DND-41 (cell line): ENCODE measurements at regions not wholly inside any gene's neighbourhood (a gene's known extent, or its start where the extent isn't known, plus 50 kb on each side); places are given as distances from the start of the nearest gene placed in this dataset.
"Not testable (repeated sequence)": the region's sequence is repeated elsewhere in the genome, so short reads cannot be mapped to it uniquely, and the experiment has no call there.

Source experiments
- ATAC-seq: fragments of 200-7000 bp; cut with Tn5 transposase; 3 replicates; pipeline ENCODE4 v1.9.1; 2021; ENCODE audit warnings: low read depth; ENCODE audit not compliant: insufficient read depth
- DNase-seq: peaks from one replicate; pipeline ENCODE4 v3.0.0-alpha.2; 2020
- H2AFZ ChIP-seq: 2 replicates; pipeline ENCODE4 v1.6.0; 2012; ENCODE audit warnings: low read depth, low read length
- H3K27ac ChIP-seq: 2 replicates; pipeline ENCODE4 v1.5.1; 2012; ENCODE audit warnings: low read length, inconsistent platforms
- H3K27me3 ChIP-seq: fragments of 200-600 bp; sonication (generic); 2 replicates; pipeline ENCODE4 v1.6.0; 2012; ENCODE audit warnings: low read length, mild to moderate bottlenecking, inconsistent platforms; ENCODE audit not compliant: insufficient read depth, poor library complexity
- H3K36me3 ChIP-seq: 2 replicates; pipeline ENCODE4 v1.5.1; 2012; ENCODE audit warnings: low read length, inconsistent platforms; ENCODE audit not compliant: insufficient read depth
- H3K4me1 ChIP-seq: 2 replicates; pipeline ENCODE4 v1.5.1; 2012; ENCODE audit warnings: mild to moderate bottlenecking, low read length; ENCODE audit not compliant: insufficient read depth
- H3K4me2 ChIP-seq: 2 replicates; pipeline ENCODE4 v1.6.0; 2012; ENCODE audit warnings: mild to moderate bottlenecking, moderate library complexity, low read length, inconsistent platforms; ENCODE audit not compliant: insufficient read depth
- H3K4me3 ChIP-seq, 2 experiments: fragments of 200-600 bp in 1 of 2; shearing (Covaris generic) in 1 of 2; 2 replicates each; pipeline ENCODE4 v1.5.1; 2012 to 2016; ENCODE audit warnings: inconsistent platforms in 2 of 2, low read length in 2 of 2, mild to moderate bottlenecking in 2 of 2, low read depth in 1 of 2, moderate library complexity in 1 of 2
- H3K79me2 ChIP-seq: 2 replicates; pipeline ENCODE4 v1.6.0; 2012; ENCODE audit warnings: low read length, inconsistent platforms; ENCODE audit not compliant: insufficient read depth
- H3K9ac ChIP-seq: 2 replicates; pipeline ENCODE4 v1.6.0; 2012; ENCODE audit warnings: low read depth, mild to moderate bottlenecking, inconsistent platforms, low read length, moderate library complexity
- H3K9me3 ChIP-seq: 2 replicates; pipeline ENCODE4 v1.5.1; 2012; ENCODE audit warnings: low read length, moderate library complexity, mild to moderate bottlenecking, inconsistent platforms; ENCODE audit not compliant: insufficient read depth, severe bottlenecking
- H4K20me1 ChIP-seq: 2 replicates; pipeline ENCODE4 v1.6.0; 2012; ENCODE audit warnings: low read length; ENCODE audit not compliant: insufficient read depth
- CTCF ChIP-seq: IDR thresholded peaks from 2 replicates; pipeline ENCODE4 v1.5.1; 2012; ENCODE audit warnings: borderline replicate concordance, low read length, moderate library complexity, mild to moderate bottlenecking; ENCODE audit not compliant: poor library complexity, severe bottlenecking; ENCODE audit errors: extremely low read depth
- EZH2 ChIP-seq: IDR thresholded peaks from 3 replicates; pipeline ENCODE4 v1.6.1; 2012; ENCODE audit warnings: borderline replicate concordance, low read depth, mild to moderate bottlenecking, moderate library complexity, low read length, inconsistent platforms; ENCODE audit not compliant: severe bottlenecking

GRCh38 chr12:13404111-13404628 is 207.6 kb downstream of the EMP1 start:
- Histone ChIP-seq H3K9ac (no peak overlapping the region), H3K9me3 (no peaks in the 10 kb centered on the region), H3K27ac (no peak overlapping the region), H3K79me2 (no peaks in the 10 kb centered on the region), H3K4me2 (no peak overlapping the region), H4K20me1 (no peaks in the 10 kb centered on the region), H2AFZ (no peak overlapping the region), H3K4me1 (no peaks in the 10 kb centered on the region), H3K36me3 (no peaks in the 10 kb centered on the region), H3K4me3 (no peak overlapping the region), H3K27me3 (no peaks in the 10 kb centered on the region)
- DNase-seq (no peak), ATAC-seq (no peak)
- TF ChIP-seq EZH2 = no peak
- TF ChIP-seq CTCF = no peak

GRCh38 chr12:13391375-13391774 is 194.8 kb downstream of the EMP1 start:
- not testable (repeated sequence) for H3K4me1 ChIP-seq, DNase-seq, H3K4me3 ChIP-seq, H3K27me3 ChIP-seq, H3K9ac ChIP-seq, ATAC-seq, H3K27ac ChIP-seq, H3K4me2 ChIP-seq, H3K36me3 ChIP-seq, H3K9me3 ChIP-seq, H2AFZ ChIP-seq, H4K20me1 ChIP-seq, H3K79me2 ChIP-seq

DNA sequence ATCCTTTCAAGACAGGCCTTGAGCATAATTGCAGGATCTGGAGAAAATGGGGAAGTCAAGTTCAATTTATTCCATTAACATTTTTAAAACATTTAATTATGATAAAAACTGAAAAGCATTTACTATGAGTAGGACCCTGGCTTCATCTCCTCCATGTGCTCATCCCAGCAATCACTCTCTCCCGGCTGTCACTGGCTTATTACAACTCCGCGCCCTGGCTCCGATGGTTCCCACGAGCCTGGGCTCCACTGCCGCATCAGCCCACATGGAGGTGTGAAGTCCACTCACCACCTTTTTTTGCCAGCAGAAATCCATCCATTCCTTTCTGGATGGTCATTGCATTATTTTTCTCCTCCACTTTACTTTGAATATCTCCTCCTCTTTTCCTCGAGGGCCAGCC is 194.4 kb downstream of the EMP1 start:
- Histone ChIP-seq H3K27me3 (no peaks in the 10 kb centered on the region), H3K36me3 (no peaks in the 10 kb centered on the region), H3K79me2 (no peaks in the 10 kb centered on the region), H3K9ac (no peak overlapping the region), H3K27ac (no peak overlapping the region), H3K4me3 (no peak overlapping the region), H4K20me1 (no peaks in the 10 kb centered on the region), H3K4me2 (no peak overlapping the region), H3K9me3 (no peaks in the 10 kb centered on the region), H3K4me1 (no peaks in the 10 kb centered on the region), H2AFZ (no peak overlapping the region)
- DNase-seq = no peak
- no peak for ATAC-seq
- TF ChIP-seq CTCF = no peak
- no peak for TF ChIP-seq EZH2

GRCh38 chr12:13390381-13390861 is 193.9 kb downstream of the EMP1 start:
- Histone ChIP-seq H3K4me1 (no peaks in the 10 kb centered on the region), H3K9ac (no peak overlapping the region), H2AFZ (no peak overlapping the region), H3K79me2 (no peaks in the 10 kb centered on the region), H4K20me1 (no peaks in the 10 kb centered on the region), H3K27ac (no peak overlapping the region), H3K27me3 (no peaks in the 10 kb centered on the region), H3K4me2 (no peak overlapping the region), H3K4me3 (no peak overlapping the region), H3K9me3 (no peaks in the 10 kb centered on the region), H3K36me3 (no peaks in the 10 kb centered on the region)
- ATAC-seq (no peak), DNase-seq (no peak)
- TF ChIP-seq EZH2 = no peak
- TF ChIP-seq CTCF = no peak
